GM18873 (cell line): ENCODE measurements at regions not wholly inside any gene's neighbourhood (a gene's known extent, or its start where the extent isn't known, plus 50 kb on each side); places are given as distances from the start of the nearest gene placed in this dataset.
"Not testable (repeated sequence)": the region's sequence is repeated elsewhere in the genome, so short reads cannot be mapped to it uniquely, and the experiment has no call there.

ENCODE experiments used
- ATAC-seq: cut with Tn5 transposase; IDR thresholded peaks from one replicate; pipeline ENCODE4 v1.9.1; 2021; ENCODE audit warnings: mild to moderate bottlenecking, moderate library complexity, moderate number of reproducible peaks; ENCODE audit not compliant: unreplicated experiment, low FRiP score

DNA sequence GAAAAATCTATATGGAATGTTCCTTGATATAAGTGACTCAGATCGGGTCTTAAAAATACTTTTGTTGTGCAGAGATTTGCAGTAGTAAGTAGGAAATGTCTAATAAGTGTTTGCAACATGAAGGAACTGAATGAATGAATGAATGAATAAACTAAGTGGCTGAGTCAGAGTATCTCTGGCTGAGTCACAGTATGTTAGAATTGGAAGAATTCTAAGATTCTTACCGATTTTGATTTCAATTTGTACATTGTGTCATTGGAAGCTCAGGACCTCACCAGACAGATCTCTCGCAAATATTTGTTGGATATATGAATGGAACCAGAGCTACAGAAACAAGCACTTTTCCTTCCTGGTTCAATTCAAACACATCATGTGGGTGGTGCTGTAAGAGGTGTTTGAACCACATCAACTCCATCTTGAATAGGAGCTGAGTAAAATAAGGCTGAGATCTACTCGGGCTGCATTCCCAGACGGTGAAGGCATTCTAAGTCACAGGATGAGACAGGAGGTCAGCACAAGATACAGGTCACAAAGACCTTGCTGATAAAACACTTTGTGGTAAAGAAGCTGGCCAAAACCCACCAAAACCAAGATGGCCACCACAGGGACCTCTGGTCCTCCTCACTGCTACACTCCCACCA is 123.9 kb upstream of the FOXN3 start:
- no peak for ATAC-seq

DNA sequence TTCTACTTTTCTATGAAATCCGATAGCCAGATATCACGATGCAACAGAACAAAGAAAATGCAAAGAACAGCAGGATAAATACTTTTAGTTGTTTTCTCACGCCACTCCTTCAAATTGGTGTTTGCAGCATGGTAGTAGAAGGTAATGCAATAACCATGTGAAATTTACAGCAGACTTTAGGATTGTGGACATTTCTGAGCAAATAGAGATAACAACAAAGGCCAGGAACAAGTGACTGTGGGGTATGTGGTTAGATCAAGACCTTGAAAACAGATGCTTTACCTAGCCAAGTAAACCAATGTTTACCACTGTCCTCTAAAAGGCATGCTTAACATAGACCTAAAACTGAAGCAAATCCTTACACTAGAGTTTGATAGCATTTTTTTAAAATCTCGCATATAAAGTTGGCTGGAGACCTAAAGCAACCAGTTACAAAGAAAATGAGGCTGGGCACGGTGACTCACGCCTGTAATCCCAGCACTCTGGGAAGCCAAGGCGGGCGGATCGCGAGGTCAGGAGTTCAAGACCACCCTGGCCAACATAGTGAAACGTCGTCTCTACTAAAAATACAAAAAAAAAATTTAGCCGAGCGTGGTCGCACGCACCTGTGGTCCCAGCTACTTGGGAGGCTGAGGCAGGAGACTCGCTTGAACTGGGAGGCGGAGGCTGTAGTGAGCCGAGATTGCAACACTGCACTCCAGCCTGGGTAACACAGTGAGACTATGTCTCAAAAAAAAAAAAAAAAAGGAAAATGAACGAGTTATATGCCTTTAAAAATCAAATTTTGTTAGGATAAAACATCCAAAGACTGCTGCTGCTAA is 123.2 kb upstream of the FOXN3 start:
- ATAC-seq = no peak

DNA sequence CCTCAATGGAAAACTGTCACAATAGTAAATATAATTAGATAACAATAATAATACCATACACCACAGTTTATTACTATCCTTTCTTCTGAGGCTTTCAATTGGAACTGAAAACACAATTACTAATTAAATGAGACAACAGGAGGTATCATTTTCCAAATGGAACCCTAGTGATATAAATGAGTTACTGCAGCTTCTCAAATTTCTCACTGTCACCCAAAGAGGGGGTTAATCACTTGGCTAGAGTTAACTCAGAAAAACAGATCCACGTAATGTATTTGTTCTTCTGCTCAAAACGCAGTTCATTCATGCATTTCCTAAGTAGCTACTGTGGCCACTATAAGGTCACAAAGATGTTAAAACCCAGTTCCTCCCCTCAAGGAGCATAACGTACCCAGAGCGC is 120.9 kb upstream of the FOXN3 start:
- ATAC-seq = no peak

DNA sequence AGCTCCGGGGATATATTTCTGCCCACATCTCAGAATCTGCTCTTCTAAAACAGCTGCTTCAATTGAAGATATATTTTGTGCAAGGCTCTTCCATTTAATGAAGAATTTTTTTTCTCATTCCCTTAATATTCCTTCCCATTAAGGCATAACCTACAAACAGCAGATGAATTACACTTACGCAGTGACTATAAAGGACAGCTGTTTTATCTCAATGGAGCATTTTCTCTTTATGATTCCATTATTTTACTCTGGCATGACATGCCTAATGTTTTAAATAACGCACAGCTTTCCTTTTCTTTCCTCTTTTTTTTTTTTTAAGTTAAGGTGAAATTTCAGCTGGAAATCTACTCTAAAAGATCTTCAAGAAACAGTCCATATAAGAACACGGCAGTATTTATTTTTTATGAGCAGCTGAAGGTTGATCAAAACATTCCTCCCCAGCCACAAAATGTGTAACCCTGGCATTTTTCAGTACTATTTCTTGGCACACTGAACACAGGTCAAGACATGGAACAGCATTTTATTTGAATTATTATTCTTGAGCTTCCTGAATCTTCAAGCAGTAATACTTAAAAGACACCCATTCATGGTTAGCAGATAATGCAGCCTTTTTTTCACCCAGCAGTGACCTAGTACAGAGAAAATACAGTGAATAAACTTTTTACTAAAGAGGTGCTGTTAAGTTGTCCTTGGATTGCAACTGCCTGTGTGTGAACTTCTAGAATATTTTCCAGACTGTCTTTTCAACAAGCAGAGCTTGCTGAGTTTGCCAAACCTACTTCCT is 118.1 kb upstream of the FOXN3 start:
- ATAC-seq = no peak

DNA sequence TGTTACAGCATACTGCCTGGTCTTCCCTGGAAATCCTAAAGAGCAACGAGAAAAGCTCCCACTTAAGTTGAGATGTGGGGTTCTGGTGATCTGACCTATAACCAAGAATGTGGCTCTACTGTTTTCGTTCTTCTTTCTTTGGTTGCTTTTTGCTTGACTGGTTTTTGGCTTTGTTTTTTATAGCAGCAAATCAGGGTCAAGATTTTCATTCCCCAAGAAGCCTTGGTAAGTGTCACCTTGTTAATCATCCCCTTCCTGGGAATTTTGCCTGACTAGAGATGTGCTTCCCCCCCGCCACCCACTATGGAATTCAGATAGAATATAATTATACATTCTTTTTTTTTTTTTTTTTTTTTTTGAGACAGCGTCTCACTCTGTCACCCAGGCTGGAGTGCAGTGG is 116.7 kb upstream of the FOXN3 start:
- ATAC-seq = no peak

DNA sequence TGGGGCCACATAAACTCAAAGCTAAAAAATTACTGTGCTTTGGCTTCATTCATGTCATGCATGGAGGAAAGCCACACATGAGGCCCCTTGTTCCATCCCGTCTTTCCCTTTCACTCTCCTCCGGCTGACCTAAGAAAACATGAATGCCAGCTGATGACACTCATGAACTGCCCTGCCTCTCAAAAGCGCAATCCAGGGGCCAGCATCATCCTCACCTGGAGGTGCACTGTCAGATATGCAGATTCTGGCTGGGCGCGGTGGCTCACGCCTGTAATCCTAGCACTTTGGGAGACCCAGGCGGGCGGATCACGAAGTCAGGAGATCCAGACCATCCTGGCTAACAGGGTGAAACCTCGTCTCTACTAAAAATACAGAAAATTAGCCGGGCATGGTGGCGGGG is 116.1 kb upstream of the FOXN3 start:
- no peak for ATAC-seq

DNA sequence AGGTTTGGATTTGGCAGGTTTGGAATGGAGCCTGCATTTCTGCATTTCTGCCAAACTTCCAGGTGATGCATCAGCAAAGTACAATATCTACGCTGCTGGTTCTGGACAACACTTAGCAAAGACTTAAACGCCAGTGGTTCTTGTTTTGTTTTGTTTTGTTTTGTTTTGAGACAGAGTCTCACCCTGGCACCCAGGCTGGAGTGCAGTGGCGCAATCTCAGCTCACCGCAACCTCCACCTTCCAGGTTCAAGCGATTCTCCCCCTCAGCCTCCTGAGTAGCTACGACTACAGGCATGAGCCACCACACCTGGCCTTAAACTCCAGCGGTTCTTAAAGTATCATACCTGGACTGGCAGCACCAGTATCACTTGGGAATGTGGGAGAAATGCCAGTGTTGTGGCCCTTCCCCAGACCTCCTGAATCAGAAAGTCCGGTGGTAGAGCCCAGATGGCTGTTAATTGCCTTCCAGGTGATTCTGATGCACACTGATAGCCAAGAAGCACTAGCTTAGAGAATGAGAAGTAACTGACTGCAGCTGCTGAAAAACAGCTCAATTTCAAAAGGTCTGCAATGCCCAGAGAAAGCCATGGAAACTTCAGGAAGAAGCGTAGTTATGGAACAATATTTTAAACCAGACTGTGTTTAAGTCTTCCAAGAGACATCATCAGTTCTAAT is 114.8 kb upstream of the FOXN3 start:
- ATAC-seq = no peak

DNA sequence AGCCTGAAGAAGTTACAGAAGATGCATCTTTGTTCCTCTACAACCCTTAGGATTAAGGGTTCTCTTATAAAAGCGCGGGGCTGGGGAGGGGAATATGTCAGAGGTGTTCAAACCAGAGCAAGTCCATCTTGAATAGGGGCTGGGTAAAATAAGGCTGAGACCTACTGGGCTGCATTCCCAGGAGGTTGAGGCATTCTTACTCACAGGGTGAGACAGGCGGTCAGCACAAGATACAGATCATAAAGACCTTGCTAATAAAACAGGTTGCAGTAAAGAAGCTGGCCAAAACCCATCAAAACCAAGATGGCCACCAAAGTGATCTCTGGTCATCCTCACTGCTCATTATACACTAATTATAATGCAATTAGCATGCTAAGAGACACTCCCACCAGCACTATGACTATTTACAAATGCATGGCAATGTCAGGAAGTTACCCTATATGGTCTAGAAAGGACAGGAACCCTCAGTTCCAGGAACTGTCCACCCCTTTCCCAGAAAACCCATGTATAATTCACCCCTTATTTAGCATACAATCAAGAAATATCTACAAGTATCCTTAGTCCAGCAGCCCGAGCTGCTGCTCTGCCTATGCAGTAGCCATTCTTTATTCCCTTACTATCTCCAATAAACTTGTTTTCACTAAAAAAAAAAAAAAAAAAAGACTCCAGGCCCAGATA is 108.1 kb upstream of the FOXN3 start:
- ATAC-seq = no peak

DNA sequence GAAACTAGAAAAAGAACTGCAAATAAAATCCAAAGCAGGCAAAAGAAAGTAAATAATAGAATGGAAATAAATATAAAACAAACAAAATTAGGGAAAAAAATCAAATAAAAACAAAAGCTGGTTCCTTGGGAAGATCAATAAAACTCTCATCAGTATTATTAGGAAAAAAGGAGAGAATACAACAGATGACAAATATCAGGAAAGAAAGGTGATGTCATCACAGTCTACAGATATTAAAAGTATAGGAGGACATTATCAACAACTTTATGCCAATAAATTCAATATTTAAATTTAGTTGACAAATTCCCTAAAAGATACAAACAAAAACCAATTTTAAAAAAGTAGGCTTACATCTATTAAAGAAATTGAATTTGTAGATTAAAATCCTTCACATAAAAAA is 107.4 kb upstream of the FOXN3 start:
- no peak for ATAC-seq

DNA sequence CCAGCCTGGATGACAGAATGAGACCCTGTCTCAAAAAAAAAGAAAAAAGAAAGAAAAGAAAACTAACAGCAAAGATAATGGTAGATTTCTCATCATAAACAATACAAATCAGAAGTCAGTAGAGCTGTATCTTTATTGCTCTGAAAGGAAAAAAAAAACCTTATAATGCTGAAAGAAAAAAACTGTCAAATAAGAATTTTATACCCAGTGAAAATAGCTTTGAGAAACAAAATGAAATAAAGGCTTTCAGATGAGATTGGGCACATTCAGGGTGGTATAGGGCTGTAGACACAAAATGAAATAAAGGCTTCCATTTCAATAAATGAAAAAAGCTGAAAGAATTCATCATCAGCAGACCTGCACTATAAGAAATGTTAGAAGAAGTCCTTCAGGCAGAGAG is 105.0 kb upstream of the FOXN3 start:
- ATAC-seq = no peak

DNA sequence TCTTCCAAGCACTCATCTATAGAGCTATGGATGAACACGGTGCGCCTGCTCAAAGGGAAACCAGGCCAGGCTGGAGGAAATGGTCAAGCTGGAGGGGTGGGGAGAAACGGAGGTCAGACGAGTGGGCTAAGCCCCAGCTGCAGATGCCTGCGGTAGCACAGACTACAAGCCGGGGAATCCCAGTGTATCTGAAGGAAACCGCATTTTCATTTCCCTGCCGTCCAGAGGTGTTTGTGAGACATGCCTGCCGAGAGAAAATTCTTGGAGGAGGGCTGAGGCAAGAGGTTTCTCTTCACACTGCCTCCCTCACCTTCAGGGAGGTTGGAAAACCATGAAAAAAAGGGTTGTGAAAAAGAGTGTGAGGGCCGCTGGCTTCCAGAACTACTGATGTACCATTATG is 102.0 kb upstream of the FOXN3 start:
- ATAC-seq = no peak

DNA sequence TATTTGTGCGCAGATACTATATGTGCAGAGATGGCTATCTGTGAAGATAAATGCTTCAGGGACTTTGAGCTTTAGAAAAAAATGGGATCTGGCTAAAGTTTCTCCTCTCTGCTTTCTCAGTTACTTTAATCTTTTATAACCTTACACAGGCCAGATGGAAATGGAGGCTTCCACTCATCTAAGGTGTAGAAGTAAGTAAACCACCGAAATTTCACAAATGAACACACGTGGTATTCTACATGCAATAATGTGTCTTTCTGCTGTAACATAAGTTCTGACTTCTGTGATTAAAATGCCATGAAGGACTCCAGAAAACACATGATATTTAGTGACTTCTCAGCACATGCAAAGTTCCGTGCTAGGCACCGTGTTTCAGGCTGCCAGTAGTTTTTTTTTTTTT is 99.1 kb upstream of the FOXN3 start:
- ATAC-seq = no peak

DNA sequence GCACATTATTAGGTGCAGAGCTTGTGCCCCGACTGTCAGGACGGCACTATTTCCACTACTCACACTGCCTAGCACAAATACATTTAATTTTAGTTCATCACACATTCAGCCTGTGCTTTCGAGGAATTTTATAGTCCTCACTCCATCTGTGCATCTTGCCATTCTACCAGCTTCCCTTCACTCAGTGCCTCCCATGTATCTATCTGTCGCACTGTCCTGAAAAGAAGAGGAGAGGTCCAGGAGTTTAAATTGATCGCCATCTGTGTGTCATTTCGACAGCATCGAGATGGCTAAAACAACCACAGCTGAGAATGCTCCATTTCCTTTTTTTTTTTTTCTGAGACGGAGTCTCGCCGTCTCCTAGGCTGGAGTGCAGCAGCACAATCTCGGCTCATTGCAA is 97.6 kb upstream of the FOXN3 start:
- ATAC-seq = no peak

DNA sequence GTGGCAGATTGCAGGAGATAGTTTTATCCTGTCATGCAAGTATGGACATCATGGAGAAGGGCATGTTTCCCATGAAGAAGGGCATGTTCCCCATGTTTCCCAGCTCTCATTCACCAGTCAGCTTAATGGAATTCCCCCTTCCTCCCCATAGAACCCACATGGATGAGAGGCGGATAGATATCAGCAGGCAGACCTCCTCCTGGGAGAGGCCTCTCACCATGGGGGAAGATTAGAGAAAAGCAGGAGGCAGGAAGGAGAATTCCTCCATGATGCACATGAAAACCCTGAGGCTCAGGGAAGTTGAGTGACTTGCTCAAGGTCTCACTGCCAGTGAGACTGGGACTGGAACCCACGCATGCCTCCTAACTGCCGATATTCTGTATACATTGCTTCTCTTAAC is 92.9 kb upstream of the FOXN3 start:
- ATAC-seq = no peak

DNA sequence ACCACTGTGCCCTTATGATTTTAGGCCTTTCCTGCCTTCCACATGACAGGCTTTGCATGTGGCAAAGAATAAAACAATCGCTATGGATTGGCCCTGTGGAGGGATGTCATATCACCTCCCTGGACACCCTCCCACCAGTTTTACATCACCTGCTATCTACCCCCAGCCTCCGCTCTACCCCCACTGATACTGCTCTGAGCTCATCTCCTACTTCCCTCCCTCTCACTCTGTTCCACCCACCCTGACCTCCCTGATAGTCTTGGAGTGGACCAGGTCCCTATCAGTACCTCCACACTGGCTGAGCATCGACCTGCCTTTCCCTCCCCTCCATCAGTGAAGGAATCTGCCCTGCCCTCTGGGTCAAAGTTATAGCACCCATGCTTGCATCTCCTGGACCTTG is 91.8 kb upstream of the FOXN3 start:
- no peak for ATAC-seq

DNA sequence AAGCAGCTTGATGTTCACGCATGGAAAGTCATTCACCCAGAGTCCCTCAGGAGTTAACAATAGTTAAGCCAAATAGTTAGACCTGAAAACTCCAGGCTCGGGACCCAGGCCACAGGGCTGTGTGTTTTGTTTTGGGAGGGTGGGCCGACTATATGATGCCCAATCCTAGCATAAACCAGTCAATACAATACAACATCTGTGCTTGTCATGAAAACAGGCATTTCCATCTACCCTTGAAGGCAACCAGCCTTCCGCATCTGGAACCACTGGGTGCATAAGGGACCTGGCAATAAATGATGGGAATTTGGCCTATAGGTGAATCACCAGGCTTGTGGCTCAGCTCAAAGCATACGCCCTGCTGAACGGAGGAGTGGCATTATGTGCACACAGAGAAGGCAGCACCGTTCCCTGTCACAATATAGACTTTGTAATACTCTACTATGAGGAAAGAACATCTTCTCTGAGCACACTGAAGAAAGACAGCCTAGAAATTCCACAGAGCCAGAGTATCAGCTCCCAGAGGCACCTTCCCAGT is 91.0 kb upstream of the FOXN3 start:
- no peak for ATAC-seq

DNA sequence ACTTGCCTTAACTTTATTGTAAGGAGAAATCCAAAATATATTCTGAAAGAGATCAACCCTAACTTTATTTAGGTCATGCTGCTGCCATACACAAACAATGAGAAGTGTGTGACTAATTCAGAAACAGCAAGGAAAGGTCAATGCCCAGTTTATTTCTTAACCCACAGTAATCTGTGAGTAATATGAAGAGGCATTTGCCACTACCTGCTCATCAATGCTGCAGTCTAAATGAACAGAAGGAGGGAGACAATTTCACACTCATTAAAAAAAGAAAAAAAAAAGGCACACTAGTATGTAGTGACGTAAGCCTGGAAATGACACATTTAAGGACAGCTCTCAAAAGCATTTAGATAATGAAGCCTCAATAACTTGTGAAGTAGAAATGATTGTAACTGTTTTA is 90.5 kb upstream of the FOXN3 start:
- no peak for ATAC-seq

DNA sequence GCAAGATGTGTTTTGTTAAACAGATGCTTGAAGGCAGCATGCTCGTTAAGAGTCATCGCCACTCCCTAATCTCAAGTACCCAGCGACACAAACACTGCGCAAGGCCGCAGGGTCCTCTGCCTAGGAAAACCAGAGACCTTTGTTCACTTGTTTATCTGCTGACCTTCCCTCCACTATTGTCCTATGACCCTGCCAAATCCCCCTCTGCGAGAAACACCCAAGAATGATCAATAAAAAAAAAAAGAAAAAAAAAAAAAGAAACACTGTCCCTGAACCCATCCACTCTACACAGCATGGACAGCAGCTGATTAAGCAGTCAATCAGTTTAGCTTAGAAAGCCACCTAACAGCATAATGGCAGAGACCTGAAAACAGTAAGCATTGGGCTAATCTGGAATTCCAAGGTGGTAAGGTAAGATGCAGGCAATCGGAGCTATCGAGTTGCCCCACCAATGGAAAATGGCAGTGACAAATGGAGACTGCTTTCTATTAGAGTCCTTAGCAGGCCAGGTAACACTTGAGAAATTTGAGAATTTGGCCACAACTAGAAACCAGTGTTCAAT is 89.9 kb upstream of the FOXN3 start:
- not testable (repeated sequence) for ATAC-seq

DNA sequence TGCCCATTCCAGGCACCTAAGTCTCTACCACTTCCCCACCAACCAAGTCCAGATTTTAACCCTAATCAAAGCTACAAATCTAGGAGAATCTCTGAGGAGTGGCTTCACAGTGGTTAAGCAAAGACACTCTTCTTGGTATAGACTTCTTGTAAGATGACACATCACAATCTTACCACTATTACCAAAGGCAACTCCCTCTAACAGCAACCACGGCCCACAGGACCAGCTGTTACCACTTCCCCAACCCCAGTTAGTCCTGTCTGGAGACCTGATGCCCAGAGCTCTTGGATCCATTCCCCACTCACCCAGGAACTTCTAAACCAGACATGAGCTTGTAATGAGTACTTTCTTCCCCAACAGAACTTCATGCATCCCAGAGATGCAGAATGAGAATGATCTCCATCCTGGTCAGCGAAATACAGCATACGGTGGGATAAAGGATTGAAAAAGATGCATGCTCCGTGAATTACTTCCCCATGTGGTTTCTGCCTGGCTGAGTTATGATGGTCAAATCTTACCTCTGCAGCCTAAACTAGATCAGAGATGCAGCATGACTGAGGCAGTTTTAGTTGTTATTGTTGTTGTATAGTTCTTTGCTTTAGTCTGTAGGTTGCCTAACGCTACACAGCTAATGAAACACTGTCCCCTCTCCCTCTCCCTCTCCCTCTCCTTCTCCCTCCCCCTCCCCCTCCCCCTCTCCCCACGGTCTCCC is 87.7 kb upstream of the FOXN3 start:
- ATAC-seq = no peak
